Type B pancreatic cell (in vitro differentiated cells): ENCODE measurements at regions not wholly inside any gene's neighbourhood (a gene's known extent, or its start where the extent isn't known, plus 50 kb on each side); places are given as distances from the start of the nearest gene placed in this dataset.

Source experiments
- DNase-seq: peaks from one replicate; pipeline ENCODE4 v3.0.0; 2021; ENCODE audit warnings: mixed read lengths; ENCODE audit not compliant: unreplicated experiment; ENCODE audit errors: extremely low spot score
- H3K27ac Mint-ChIP-seq: 2 replicates; pipeline ENCODE4 v1.8.0; 2021; ENCODE audit warnings: mild to moderate bottlenecking, mixed read lengths
- H3K27me3 Mint-ChIP-seq: 2 replicates; pipeline ENCODE4 v1.8.0; 2021; ENCODE audit warnings: mixed read lengths
- H3K36me3 Mint-ChIP-seq: 2 replicates; pipeline ENCODE4 v1.8.0; 2021; ENCODE audit warnings: mixed read lengths
- H3K4me1 Mint-ChIP-seq: one replicate; pipeline ENCODE4 v1.8.0; 2021; ENCODE audit warnings: mixed read lengths; ENCODE audit not compliant: unreplicated experiment
- H3K4me3 Mint-ChIP-seq: 2 replicates; pipeline ENCODE4 v1.8.0; 2021; ENCODE audit warnings: mild to moderate bottlenecking, mixed read lengths
- H3K9me3 Mint-ChIP-seq: 2 replicates; pipeline ENCODE4 v1.8.0; 2021; ENCODE audit warnings: mixed read lengths
- CTCF ChIP-seq: fragments of 200-600 bp; sonication (generic); conservative IDR thresholded peaks from 2 replicates; pipeline ENCODE4 v1.5.0; 2021; ENCODE audit warnings: antibody characterized with exemption, mild to moderate bottlenecking

GRCh38 chr7:25069900-25070443 lies 55.1 kb downstream of the CYCS start:
- no peaks in the 10 kb centered on the region for H3K36me3 Mint-ChIP-seq
- no peak overlapping the region for H3K27ac Mint-ChIP-seq
- H3K27me3 Mint-ChIP-seq = no peaks in the 10 kb centered on the region
- H3K4me3 Mint-ChIP-seq = peak overlapping the region; percentile 69
- no peak for DNase-seq
- TF ChIP-seq CTCF = peak; percentile 98
- H3K4me1 Mint-ChIP-seq = peaks cover 8% of the 10 kb centered on the region
- no peaks in the 10 kb centered on the region for H3K9me3 Mint-ChIP-seq

GRCh38 chr7:25068502-25069213 lies 56.4 kb downstream of the CYCS start:
- H3K27me3 Mint-ChIP-seq = peaks cover 3% of the 10 kb centered on the region
- peak overlapping the region; percentile 5 for H3K4me3 Mint-ChIP-seq
- H3K27ac Mint-ChIP-seq = no peak overlapping the region
- no peak for DNase-seq
- no peaks in the 10 kb centered on the region for H3K36me3 Mint-ChIP-seq
- H3K9me3 Mint-ChIP-seq = no peaks in the 10 kb centered on the region
- no peak for TF ChIP-seq CTCF
- H3K4me1 Mint-ChIP-seq = peaks cover 8% of the 10 kb centered on the region

GRCh38 chr7:25067726-25068501 lies 57.1 kb downstream of the CYCS start:
- H3K4me1 Mint-ChIP-seq = peaks cover 8% of the 10 kb centered on the region
- no peak overlapping the region for H3K4me3 Mint-ChIP-seq
- no peak for DNase-seq
- H3K27ac Mint-ChIP-seq = no peak overlapping the region
- TF ChIP-seq CTCF = no peak
- peaks cover 3% of the 10 kb centered on the region for H3K27me3 Mint-ChIP-seq
- H3K9me3 Mint-ChIP-seq = no peaks in the 10 kb centered on the region
- H3K36me3 Mint-ChIP-seq = no peaks in the 10 kb centered on the region

- H3K27me3 Mint-ChIP-seq = peaks cover 3% of the 10 kb centered on the region
- no peak for DNase-seq
- no peaks in the 10 kb centered on the region for H3K9me3 Mint-ChIP-seq
- H3K4me3 Mint-ChIP-seq = no peak overlapping the region
- no peaks in the 10 kb centered on the region for H3K36me3 Mint-ChIP-seq
- TF ChIP-seq CTCF = no peak
- no peak overlapping the region for H3K27ac Mint-ChIP-seq
- H3K4me1 Mint-ChIP-seq = peaks cover 8% of the 10 kb centered on the region
Measured at GRCh38 chr7:25066253-25066652, 58.8 kb downstream of the CYCS start.

GRCh38 chr7:25062380-25062779 lies 62.7 kb downstream of the CYCS start:
- Mint-ChIP-seq H3K9me3 (no peaks in the 10 kb centered on the region), H3K36me3 (no peaks in the 10 kb centered on the region), H3K4me3 (no peak overlapping the region), H3K4me1 (no peaks in the 10 kb centered on the region), H3K27me3 (peaks cover 6% of the 10 kb centered on the region), H3K27ac (no peak overlapping the region)
- no peak for TF ChIP-seq CTCF
- DNase-seq = no peak
